HepG2 (cell line): ENCODE measurements at regions not wholly inside any gene's neighbourhood (a gene's known extent, or its start where the extent isn't known, plus 50 kb on each side); places are given as distances from the start of the nearest gene placed in this dataset.

Source experiments
- ATAC-seq: fragments of 200-7000 bp; cut with Tn5 transposase; 3 replicates; pipeline ENCODE4 v1.9.1; 2020; ENCODE audit warnings: mild to moderate bottlenecking, moderate library complexity
- BruUV-seq: library from RNA; stranded (reverse); fragments of 400-500 nt; replicated peaks from 2 replicates; lab custom pipeline; 2021; lab: Mats Ljungman, UMichigan
- CTCF ChIA-PET: fragments of 300-600 bp; formaldehyde crosslinking; extraction: SDS; loops from one replicate; lab custom pipeline; 2021; ENCODE audit warnings: low total read pairs, inconsistent platforms, low intra/inter-chr PET ratio; lab: Yijun Ruan, JAX
- POLR2A ChIA-PET: fragments of 350-600 bp; sonication (Branson Sonifier 250); formaldehyde crosslinking; loops from one replicate; lab custom pipeline; 2020; ENCODE audit warnings: antibody characterized with exemption, inconsistent platforms; lab: Yijun Ruan, JAX
- DNase-seq: peaks from one replicate; pipeline ENCODE4 v3.0.0-alpha.2; 2015; ENCODE audit warnings: low spot score
- FAIRE-seq: peaks from 3 replicates; lab custom pipeline; 2011; peaks lifted over from hg19 to GRCh38; lab: Jason Lieb, UNC
- H2AFZ ChIP-seq: one replicate; pipeline ENCODE4 v1.6.1; 2011; ENCODE audit warnings: low read length, inconsistent platforms
- H3K27ac ChIP-seq: fragments of 300-600 bp; 3 replicates; pipeline ENCODE4 v1.8.0; 2011; ENCODE audit warnings: mixed run types, mild to moderate bottlenecking, mixed read lengths, low read length, inconsistent platforms; ENCODE audit not compliant: insufficient read depth; ENCODE audit errors: extremely low read length
- H3K27me3 ChIP-seq, 2 experiments: fragments of 200-600 bp in 1 of 2; 2 replicates in 1 of 2; 3 replicates in 1 of 2; pipeline versions ENCODE4 v1.6.0 to v1.8.0; 2011; ENCODE audit warnings: low read length in 2 of 2, mild to moderate bottlenecking in 2 of 2, moderate library complexity in 2 of 2, inconsistent platforms in 1 of 2; ENCODE audit not compliant: insufficient read depth in 2 of 2, control insufficient read depth in 1 of 2
- H3K36me3 ChIP-seq, 2 experiments: fragments of 200-600 bp in 1 of 2; replicated peaks in 1 of 2; 2 replicates in 1 of 2; 3 replicates in 1 of 2; pipeline versions ENCODE4 v1.5.1 to v1.8.0; 2011; ENCODE audit warnings: low read length in 2 of 2, inconsistent platforms in 1 of 2; ENCODE audit not compliant: insufficient read depth in 2 of 2, control insufficient read depth in 1 of 2
- H3K4me1 ChIP-seq: 2 replicates; pipeline ENCODE4 v1.5.1; 2012; ENCODE audit warnings: low read length, inconsistent platforms; ENCODE audit not compliant: insufficient read depth
- H3K4me2 ChIP-seq: 2 replicates; pipeline ENCODE4 v1.6.0; 2011; ENCODE audit warnings: low read depth, low read length, inconsistent platforms
- H3K4me3 ChIP-seq, 3 experiments: fragments of 200-600 bp in 1 of 3; sonication (generic), shearing (Covaris generic) in 1 of 3; replicated peaks in 1 of 3; 2 replicates each; pipeline ENCODE4 v1.5.1; 2011 to 2016; ENCODE audit warnings: low read length in 3 of 3, inconsistent platforms in 2 of 3, low read depth in 2 of 3, mild to moderate bottlenecking in 2 of 3, control low read depth in 1 of 3, mixed read lengths in 1 of 3; ENCODE audit not compliant: insufficient read depth in 1 of 3
- H3K79me2 ChIP-seq: one replicate; pipeline ENCODE4 v1.6.1; 2011; ENCODE audit warnings: low read length, inconsistent platforms; ENCODE audit not compliant: insufficient read depth
- H3K9ac ChIP-seq: 2 replicates; pipeline ENCODE4 v1.6.0; 2011; ENCODE audit warnings: mild to moderate bottlenecking, low read depth, low read length, inconsistent platforms; ENCODE audit not compliant: insufficient read depth
- H3K9me3 ChIP-seq: 2 replicates; pipeline ENCODE4 v1.5.1; 2012; ENCODE audit warnings: mild to moderate bottlenecking, low read length
- H4K20me1 ChIP-seq: 2 replicates; pipeline ENCODE4 v1.6.0; 2011; ENCODE audit warnings: inconsistent platforms, mild to moderate bottlenecking, low read length, moderate library complexity; ENCODE audit not compliant: insufficient read depth
- ATF6 ChIP-seq: sonication (generic); formaldehyde crosslinking; conservative IDR thresholded peaks from 2 replicates; pipeline ENCODE4 v1.4.0; 2020; ENCODE audit warnings: missing genetic modification reagents
- GATAD2A ChIP-seq: IDR thresholded peaks from 2 replicates; pipeline ENCODE4 v1.6.1; 2016
- KLF16 ChIP-seq, 2 experiments: sonication (generic) in 1 of 2; formaldehyde crosslinking in 1 of 2; IDR thresholded peaks; 2 replicates each; pipeline versions ENCODE4 v1.6.1 to v1.8.0; 2016 to 2023; ENCODE audit warnings: missing genetic modification reagents in 2 of 2, missing compliant biosample characterization in 1 of 2
- LRRFIP1 ChIP-seq: sonication (generic); formaldehyde crosslinking; conservative IDR thresholded peaks from 2 replicates; pipeline ENCODE4 v1.4.0; 2020; ENCODE audit warnings: missing genetic modification reagents
- MXD1 ChIP-seq: sonication (generic); formaldehyde crosslinking; IDR thresholded peaks from 2 replicates; pipeline ENCODE4 v1.4.0; 2020; ENCODE audit warnings: mild to moderate bottlenecking, missing genetic modification reagents
- SRSF1 ChIP-seq: fragments of 200-400 bp; formaldehyde crosslinking; optimal IDR thresholded peaks from 2 replicates; pipeline ENCODE3; 2017; ENCODE audit warnings: mild to moderate bottlenecking, low read depth, low read length, moderate library complexity
- TFE3 ChIP-seq: IDR thresholded peaks from 2 replicates; pipeline ENCODE4 v1.6.1; 2016
- ZMYM3 ChIP-seq: sonication (generic); formaldehyde crosslinking; IDR thresholded peaks from 2 replicates; pipeline ENCODE4 v1.5.1; 2020; ENCODE audit warnings: mild to moderate bottlenecking, missing genetic modification reagents
- ZNF251 ChIP-seq: sonication (generic); formaldehyde crosslinking; IDR thresholded peaks from 2 replicates; pipeline ENCODE4 v1.9.0; 2021; ENCODE audit warnings: mild to moderate bottlenecking, missing genetic modification reagents
- ZNF570 ChIP-seq: sonication (generic); formaldehyde crosslinking; IDR thresholded peaks from 2 replicates; pipeline ENCODE4 v1.4.0; 2020; ENCODE audit warnings: mild to moderate bottlenecking, missing genetic modification reagents, borderline replicate concordance
- ZNF605 ChIP-seq: sonication (generic); formaldehyde crosslinking; IDR thresholded peaks from 2 replicates; pipeline ENCODE4 v1.8.0; 2022; ENCODE audit warnings: mild to moderate bottlenecking, missing genetic modification reagents
- ZNF709 ChIP-seq: sonication (generic); formaldehyde crosslinking; IDR thresholded peaks from 2 replicates; pipeline ENCODE4 v1.5.0; 2020; ENCODE audit warnings: mild to moderate bottlenecking, missing genetic modification reagents
- WGBS: methylation state at CpG from one replicate; pipeline ENCODE4 v1.1.6; 2017; ENCODE audit warnings: low lambda C conversion rate; 5-methylcytosine and 5-hydroxymethylcytosine counted together
- in situ Hi-C: cut with HindIII; loops from 2 replicates; pipeline ENCODE4 v1.10.0; 2017; ENCODE audit warnings: low pct_unique_long_range_greater_than_20kb; ENCODE audit not compliant: extremely low pct_ligation_motif_present
- intact Hi-C: fragments of 100-400 bp; cut with micrococcal nuclease; formaldehyde crosslinking; loops from one replicate; pipeline ENCODE4 v1.10.0; 2022; ENCODE audit not compliant: unreplicated experiment

GRCh38 chr4:157803421-157803820 lies 369.4 kb downstream of the GASK1B start (continued):
- TF ChIP-seq TFE3 (CRISPR knock-in tag) (no peak), ZNF605 (CRISPR knock-in tag) (no peak), KLF16 (CRISPR knock-in tag; IDR thresholded peaks at IDR 0.05) (no peak), ZNF570 (CRISPR knock-in tag) (no peak), GATAD2A (CRISPR knock-in tag) (no peak)

GRCh38 chr4:157795495-157795894 lies 377.3 kb downstream of the GASK1B start:
- H3K4me1 ChIP-seq = no peaks in the 10 kb centered on the region
- no TSS peak for BruUV-seq
- WGBS = 0% methylated on average over 1 of the region's 1 CpG
- intact Hi-C loops = no loop called here
- no peaks in the 10 kb centered on the region for H3K9me3 ChIP-seq
- H4K20me1 ChIP-seq = no peaks in the 10 kb centered on the region
- H3K36me3 ChIP-seq = no peaks in the 10 kb centered on the region
- no peak for ATAC-seq
- H3K27ac ChIP-seq = no peak overlapping the region
- H2AFZ ChIP-seq = no peak overlapping the region
- TF ChIP-seq SRSF1 (no peak), ZMYM3 (no peak), MXD1 (no peak), ATF6 (CRISPR knock-in tag) (no peak), LRRFIP1 (CRISPR knock-in tag) (no peak), ZNF709 (CRISPR knock-in tag) (no peak), ZNF251 (CRISPR knock-in tag) (no peak)
- FAIRE-seq = no peak
- H3K4me3 ChIP-seq = no peak overlapping the region
- ChIA-PET CTCF (no interaction called here), POLR2A (no interaction called here)
- no peak overlapping the region for H3K4me2 ChIP-seq
- H3K27me3 ChIP-seq = no peaks in the 10 kb centered on the region; a peak in 1 of 5 replicates
- DNase-seq = no peak
- H3K9ac ChIP-seq = no peak overlapping the region
- H3K79me2 ChIP-seq = no peaks in the 10 kb centered on the region
- in situ Hi-C loops = no loop called here
